ENCODE measurements at regions not wholly inside any gene's neighbourhood (a gene's known extent, or its start where the extent isn't known, plus 50 kb on each side); places are given as distances from the start of the nearest gene placed in this dataset.

GRCh38 chr1:239263801-239264200 is 122.6 kb upstream of the CHRM3 start:
- Histone ChIP-seq H3K4me3 (no peak overlapping the region), H3K4me1 (no peaks in the 10 kb centered on the region), H3K36me3 (no peaks in the 10 kb centered on the region), H3K9me3 (no peaks in the 10 kb centered on the region), H3K27ac (no peak overlapping the region), H3K27me3 (no peaks in the 10 kb centered on the region)
- no peak for DNase-seq (ENCODE audit: low spot score)
- TF ChIP-seq, protein P1, sequence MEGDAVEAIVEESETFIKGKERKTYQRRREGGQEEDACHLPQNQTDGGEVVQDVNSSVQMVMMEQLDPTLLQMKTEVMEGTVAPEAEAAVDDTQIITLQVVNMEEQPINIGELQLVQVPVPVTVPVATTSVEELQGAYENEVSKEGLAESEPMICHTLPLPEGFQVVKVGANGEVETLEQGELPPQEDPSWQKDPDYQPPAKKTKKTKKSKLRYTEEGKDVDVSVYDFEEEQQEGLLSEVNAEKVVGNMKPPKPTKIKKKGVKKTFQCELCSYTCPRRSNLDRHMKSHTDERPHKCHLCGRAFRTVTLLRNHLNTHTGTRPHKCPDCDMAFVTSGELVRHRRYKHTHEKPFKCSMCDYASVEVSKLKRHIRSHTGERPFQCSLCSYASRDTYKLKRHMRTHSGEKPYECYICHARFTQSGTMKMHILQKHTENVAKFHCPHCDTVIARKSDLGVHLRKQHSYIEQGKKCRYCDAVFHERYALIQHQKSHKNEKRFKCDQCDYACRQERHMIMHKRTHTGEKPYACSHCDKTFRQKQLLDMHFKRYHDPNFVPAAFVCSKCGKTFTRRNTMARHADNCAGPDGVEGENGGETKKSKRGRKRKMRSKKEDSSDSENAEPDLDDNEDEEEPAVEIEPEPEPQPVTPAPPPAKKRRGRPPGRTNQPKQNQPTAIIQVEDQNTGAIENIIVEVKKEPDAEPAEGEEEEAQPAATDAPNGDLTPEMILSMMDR (IDR thresholded peaks at IDR 0.05), result no peak

GRCh38 chr1:239262538-239262937 is 123.8 kb upstream of the CHRM3 start:
- Histone ChIP-seq H3K9me3 (peaks cover 0 to 4% of the 10 kb centered on the region in 2 donors), H3K27ac (no peak overlapping the region), H3K4me3 (no peak overlapping the region)

GRCh38 chr1:239261521-239261920 is 124.8 kb upstream of the CHRM3 start:
- no peaks in the 10 kb centered on the region for H3K36me3 ChIP-seq
- H3K4me1 ChIP-seq, result no peaks in the 10 kb centered on the region
- H3K27me3 ChIP-seq, result no peaks in the 10 kb centered on the region
- H3K9me3 ChIP-seq, result peaks cover 0 to 13% of the 10 kb centered on the region in 2 donors
- no peak overlapping the region for H3K27ac ChIP-seq
- no peak overlapping the region for H3K4me3 ChIP-seq
- TF ChIP-seq, protein P1 (IDR thresholded peaks at IDR 0.05), result no peak
- no peak for DNase-seq (ENCODE audit: low spot score)

More at GRCh38 chr1:239262538-239262937, 123.8 kb upstream of the CHRM3 start:
- Histone ChIP-seq H3K27me3 (no peaks in the 10 kb centered on the region), H3K4me1 (no peaks in the 10 kb centered on the region), H3K36me3 (no peaks in the 10 kb centered on the region)
- TF ChIP-seq, protein P1 (IDR thresholded peaks at IDR 0.05), result no peak
- no peak for DNase-seq (ENCODE audit: low spot score)

- no peaks in the 10 kb centered on the region for H3K27me3 ChIP-seq
- no peaks in the 10 kb centered on the region for H3K36me3 ChIP-seq
- TF ChIP-seq, protein P1 (IDR thresholded peaks at IDR 0.05), result no peak
- H3K4me3 ChIP-seq, result no peak overlapping the region
- H3K9me3 ChIP-seq, result peaks cover 0 to 13% of the 10 kb centered on the region in 2 donors
- no peaks in the 10 kb centered on the region for H3K4me1 ChIP-seq
- no peak overlapping the region for H3K27ac ChIP-seq
- DNase-seq (ENCODE audit: low spot score), result no peak
Measured at GRCh38 chr1:239260842-239261241, 125.5 kb upstream of the CHRM3 start.

GRCh38 chr1:239255628-239256160 is 130.7 kb upstream of the CHRM3 start:
- DNase-seq (ENCODE audit: low spot score), result no peak
- Histone ChIP-seq H3K4me1 (no peaks in the 10 kb centered on the region), H3K9me3 (peaks cover 0 to 13% of the 10 kb centered on the region in 2 donors), H3K36me3 (no peaks in the 10 kb centered on the region), H3K27ac (no peak overlapping the region), H3K27me3 (no peaks in the 10 kb centered on the region), H3K4me3 (no peak overlapping the region)
- TF ChIP-seq, protein P1 (IDR thresholded peaks at IDR 0.05), result no peak

- H3K36me3 ChIP-seq, result no peaks in the 10 kb centered on the region
- H3K27me3 ChIP-seq, result no peaks in the 10 kb centered on the region
- no peak for DNase-seq (ENCODE audit: low spot score)
- peaks cover 0 to 13% of the 10 kb centered on the region in 2 donors for H3K9me3 ChIP-seq
- TF ChIP-seq, protein P1 (IDR thresholded peaks at IDR 0.05), result no peak
- no peaks in the 10 kb centered on the region for H3K4me1 ChIP-seq
- H3K27ac ChIP-seq, result no peak overlapping the region
- H3K4me3 ChIP-seq, result no peak overlapping the region
Measured at GRCh38 chr1:239254999-239255398, 131.4 kb upstream of the CHRM3 start.
